ENCODE measurements at regions not wholly inside any gene's neighbourhood (a gene's known extent, or its start where the extent isn't known, plus 50 kb on each side); places are given as distances from the start of the nearest gene placed in this dataset.
"Not testable (repeated sequence)": the region's sequence is repeated elsewhere in the genome, so short reads cannot be mapped to it uniquely, and the experiment has no call there.

GRCh38 chr7:142503036-142503435 lies 245.2 kb upstream of the PRSS58 start:
- no peak for TF ChIP-seq TAF1 (IDR thresholded peaks at IDR 0.05; ENCODE audit: borderline replicate concordance, low read depth, low read length)
- no peak for TF ChIP-seq POLR2A (IDR thresholded peaks at IDR 0.05; ENCODE audit: low read depth, low read length)
- TF ChIP-seq POLR2AphosphoS5 (IDR thresholded peaks at IDR 0.05; ENCODE audit: low read depth, low read length) = no peak
- no peak for FAIRE-seq
- no peak for DNase-seq (ENCODE audit: insufficient read length)

GRCh38 chr7:142501434-142501833 lies 243.6 kb upstream of the PRSS58 start:
- FAIRE-seq (no peak), DNase-seq (ENCODE audit: insufficient read length) (no peak)
- no peak for TF ChIP-seq POLR2AphosphoS5 (IDR thresholded peaks at IDR 0.05; ENCODE audit: low read depth, low read length)
- TF ChIP-seq TAF1 (IDR thresholded peaks at IDR 0.05; ENCODE audit: borderline replicate concordance, low read depth, low read length) = no peak
- TF ChIP-seq POLR2A (IDR thresholded peaks at IDR 0.05; ENCODE audit: low read depth, low read length) = no peak

- FAIRE-seq (no peak), DNase-seq (ENCODE audit: insufficient read length) (no peak)
- no peak for TF ChIP-seq TAF1 (IDR thresholded peaks at IDR 0.05; ENCODE audit: borderline replicate concordance, low read depth, low read length)
- TF ChIP-seq POLR2AphosphoS5 (IDR thresholded peaks at IDR 0.05; ENCODE audit: low read depth, low read length) = no peak
- TF ChIP-seq POLR2A (IDR thresholded peaks at IDR 0.05; ENCODE audit: low read depth, low read length) = no peak
Measured at GRCh38 chr7:142500366-142500765, 242.5 kb upstream of the PRSS58 start.

GRCh38 chr7:142499635-142500034 lies 241.8 kb upstream of the PRSS58 start:
- DNase-seq (ENCODE audit: insufficient read length) (no peak), FAIRE-seq (no peak)
- no peak for TF ChIP-seq POLR2AphosphoS5 (IDR thresholded peaks at IDR 0.05; ENCODE audit: low read depth, low read length)
- no peak for TF ChIP-seq POLR2A (IDR thresholded peaks at IDR 0.05; ENCODE audit: low read depth, low read length)
- no peak for TF ChIP-seq TAF1 (IDR thresholded peaks at IDR 0.05; ENCODE audit: borderline replicate concordance, low read depth, low read length)

- TF ChIP-seq TAF1 (IDR thresholded peaks at IDR 0.05; ENCODE audit: borderline replicate concordance, low read depth, low read length) (no peak), POLR2A (IDR thresholded peaks at IDR 0.05; ENCODE audit: low read depth, low read length) (no peak), POLR2AphosphoS5 (IDR thresholded peaks at IDR 0.05; ENCODE audit: low read depth, low read length) (no peak)
- FAIRE-seq (no peak), DNase-seq (ENCODE audit: insufficient read length) (no peak)
Measured at GRCh38 chr7:142498364-142498763, 240.5 kb upstream of the PRSS58 start.

- FAIRE-seq = peak; percentile 33
- no peak for DNase-seq (ENCODE audit: insufficient read length)
- TF ChIP-seq TAF1 (IDR thresholded peaks at IDR 0.05; ENCODE audit: borderline replicate concordance, low read depth, low read length) (no peak), POLR2A (IDR thresholded peaks at IDR 0.05; ENCODE audit: low read depth, low read length) (no peak), POLR2AphosphoS5 (IDR thresholded peaks at IDR 0.05; ENCODE audit: low read depth, low read length) (no peak)
Measured at GRCh38 chr7:142496545-142496991, 238.7 kb upstream of the PRSS58 start.

GRCh38 chr7:142495879-142496278 lies 238.0 kb upstream of the PRSS58 start:
- not testable (repeated sequence) for FAIRE-seq; DNase-seq (ENCODE audit: insufficient read length)

- FAIRE-seq; DNase-seq (ENCODE audit: insufficient read length): not testable (repeated sequence)
Measured at GRCh38 chr7:142495301-142495700, 237.4 kb upstream of the PRSS58 start.

- DNase-seq (ENCODE audit: insufficient read length) = no peak
- TF ChIP-seq POLR2AphosphoS5 (IDR thresholded peaks at IDR 0.05; ENCODE audit: low read depth, low read length) (no peak), TAF1 (IDR thresholded peaks at IDR 0.05; ENCODE audit: borderline replicate concordance, low read depth, low read length) (no peak), POLR2A (IDR thresholded peaks at IDR 0.05; ENCODE audit: low read depth, low read length) (no peak)
- FAIRE-seq = no peak
Measured at GRCh38 chr7:142494021-142494420, 236.2 kb upstream of the PRSS58 start.

GRCh38 chr7:142488842-142489241 lies 231.0 kb upstream of the PRSS58 start:
- no peak for FAIRE-seq

GRCh38 chr7:142488036-142488633 lies 230.3 kb upstream of the PRSS58 start:
- no peak for TF ChIP-seq POLR2AphosphoS5 (IDR thresholded peaks at IDR 0.05; ENCODE audit: low read depth, low read length)
- TF ChIP-seq POLR2A (IDR thresholded peaks at IDR 0.05; ENCODE audit: low read depth, low read length) = no peak
- TF ChIP-seq TAF1 (IDR thresholded peaks at IDR 0.05; ENCODE audit: borderline replicate concordance, low read depth, low read length) = no peak
- no peak for FAIRE-seq
- DNase-seq (ENCODE audit: insufficient read length) = no peak

More at GRCh38 chr7:142488842-142489241, 231.0 kb upstream of the PRSS58 start:
- DNase-seq (ENCODE audit: insufficient read length) = no peak
- TF ChIP-seq POLR2AphosphoS5 (IDR thresholded peaks at IDR 0.05; ENCODE audit: low read depth, low read length) (no peak), POLR2A (IDR thresholded peaks at IDR 0.05; ENCODE audit: low read depth, low read length) (no peak), TAF1 (IDR thresholded peaks at IDR 0.05; ENCODE audit: borderline replicate concordance, low read depth, low read length) (no peak)

GRCh38 chr7:142487565-142487964 lies 229.7 kb upstream of the PRSS58 start:
- not testable (repeated sequence) for DNase-seq (ENCODE audit: insufficient read length)
- peak; percentile 62 for FAIRE-seq

- FAIRE-seq (no peak), DNase-seq (ENCODE audit: insufficient read length) (no peak)
- TF ChIP-seq TAF1 (IDR thresholded peaks at IDR 0.05; ENCODE audit: borderline replicate concordance, low read depth, low read length) (no peak), POLR2AphosphoS5 (IDR thresholded peaks at IDR 0.05; ENCODE audit: low read depth, low read length) (no peak), POLR2A (IDR thresholded peaks at IDR 0.05; ENCODE audit: low read depth, low read length) (no peak)
Measured at GRCh38 chr7:142487124-142487523, 229.3 kb upstream of the PRSS58 start.

Data from GM12892 (cell line).